CD14-positive monocyte (primary cell): ENCODE measurements at regions not wholly inside any gene's neighbourhood (a gene's known extent, or its start where the extent isn't known, plus 50 kb on each side); places are given as distances from the start of the nearest gene placed in this dataset.
"Not testable (repeated sequence)": the region's sequence is repeated elsewhere in the genome, so short reads cannot be mapped to it uniquely, and the experiment has no call there.

Experiments
- DNase-seq, 3 donors: peaks; one replicate each; pipeline ENCODE4 v3.0.0-alpha.2; 2011 to 2022
- H2AFZ ChIP-seq: 2 replicates; pipeline ENCODE4 v1.6.0; 2012; ENCODE audit warnings: mild to moderate bottlenecking, low read depth, low read length, inconsistent platforms; ENCODE audit not compliant: insufficient read depth, poor library complexity, severe bottlenecking
- H3K27ac ChIP-seq, 2 donors: 1 replicate in 1 of 2; 2 replicates in 1 of 2; pipeline ENCODE4 v1.5.1; 2012 to 2013; ENCODE audit warnings: low read length in 2 of 2, control low read depth in 1 of 2, inconsistent platforms in 1 of 2, low read depth in 1 of 2, mild to moderate bottlenecking in 1 of 2
- H3K27me3 ChIP-seq, 2 donors: one replicate each; pipeline versions ENCODE4 v1.6.0 to v1.6.1; 2011 to 2013; ENCODE audit warnings: low read length in 2 of 2; ENCODE audit not compliant: control insufficient read depth in 2 of 2, insufficient read depth in 2 of 2
- H3K36me3 ChIP-seq, 2 donors: replicated peaks in 1 of 2; 1 replicate in 1 of 2; 2 replicates in 1 of 2; pipeline versions ENCODE4 v1.5.1 to v1.6.1; 2012 to 2013; ENCODE audit warnings: low read length in 2 of 2, control low read depth in 1 of 2, inconsistent platforms in 1 of 2, mild to moderate bottlenecking in 1 of 2; ENCODE audit not compliant: insufficient read depth in 2 of 2, control insufficient read depth in 1 of 2
- H3K4me1 ChIP-seq, 2 donors: 1 replicate in 1 of 2; 2 replicates in 1 of 2; pipeline versions ENCODE4 v1.5.1 to v1.6.1; 2012 to 2013; ENCODE audit warnings: low read length in 2 of 2, control low read depth in 1 of 2, inconsistent platforms in 1 of 2, mild to moderate bottlenecking in 1 of 2, moderate library complexity in 1 of 2; ENCODE audit not compliant: insufficient read depth in 2 of 2, control insufficient read depth in 1 of 2
- H3K4me2 ChIP-seq: replicated peaks from 2 replicates; pipeline ENCODE3; 2012; ENCODE audit warnings: low read length, moderate library complexity, mild to moderate bottlenecking; ENCODE audit not compliant: poor library complexity, severe bottlenecking; ENCODE audit errors: extremely low read depth
- H3K4me3 ChIP-seq, 3 experiments: fragments of 200-600 bp in 1 of 3; sonication (generic) in 1 of 3; replicated peaks in 1 of 3; 1 replicate in 2 of 3; 2 replicates in 1 of 3; pipeline ENCODE4 v1.5.1; 2011 to 2013; ENCODE audit warnings: low read length in 3 of 3, mild to moderate bottlenecking in 3 of 3, control low read depth in 2 of 3, low read depth in 2 of 3, inconsistent platforms in 1 of 3, moderate library complexity in 1 of 3
- H3K79me2 ChIP-seq: 2 replicates; pipeline ENCODE4 v1.6.0; 2012; ENCODE audit warnings: mild to moderate bottlenecking, control low read depth, inconsistent platforms, low read length, moderate library complexity; ENCODE audit not compliant: insufficient read depth
- H3K9ac ChIP-seq: 2 replicates; pipeline ENCODE4 v1.6.0; 2017; ENCODE audit warnings: low read length, mild to moderate bottlenecking; ENCODE audit not compliant: insufficient read depth, poor library complexity, severe bottlenecking
- H3K9me3 ChIP-seq, 2 donors: replicated peaks in 1 of 2; 1 replicate in 1 of 2; 2 replicates in 1 of 2; pipeline versions ENCODE4 v1.5.1 to v1.6.1; 2012 to 2013; ENCODE audit warnings: low read length in 2 of 2, control low read depth in 1 of 2; ENCODE audit not compliant: control insufficient read depth in 1 of 2, insufficient read depth in 1 of 2
- H4K20me1 ChIP-seq: 2 replicates; pipeline ENCODE4 v1.6.0; 2012; ENCODE audit warnings: mild to moderate bottlenecking, low read length, control low read depth, moderate library complexity; ENCODE audit not compliant: insufficient read depth
- H3K27ac Mint-ChIP-seq, 7 donors: one replicate each; pipeline ENCODE4 v1.8.0; 2020; ENCODE audit warnings: mild to moderate bottlenecking in 7 of 7, mixed read lengths in 7 of 7, moderate library complexity in 6 of 7, inconsistent platforms in 2 of 7
- H3K27me3 Mint-ChIP-seq, 3 donors: one replicate each; pipeline ENCODE4 v1.8.0; 2021 to 2022; ENCODE audit warnings: low read depth in 3 of 3, mild to moderate bottlenecking in 3 of 3, mixed read lengths in 3 of 3, moderate library complexity in 3 of 3, inconsistent platforms in 1 of 3
- H3K36me3 Mint-ChIP-seq, 2 donors: one replicate each; pipeline ENCODE4 v1.8.0; 2020; ENCODE audit warnings: mixed read lengths in 2 of 2, inconsistent platforms in 1 of 2, mild to moderate bottlenecking in 1 of 2
- H3K4me1 Mint-ChIP-seq: one replicate; pipeline ENCODE4 v1.8.0; 2020; ENCODE audit warnings: mild to moderate bottlenecking, mixed read lengths
- H3K4me3 Mint-ChIP-seq, 2 donors: one replicate each; pipeline ENCODE4 v1.8.0; 2020; ENCODE audit warnings: mild to moderate bottlenecking in 2 of 2, mixed read lengths in 2 of 2, moderate library complexity in 1 of 2
- H3K9me3 Mint-ChIP-seq, 7 donors: one replicate each; pipeline ENCODE4 v1.8.0; 2020 to 2022; ENCODE audit warnings: mixed read lengths in 7 of 7, mild to moderate bottlenecking in 6 of 7, moderate library complexity in 6 of 7, inconsistent platforms in 2 of 7
- WGBS: methylation state at CpG from one replicate; pipeline ENCODE4 v1.1.5; 2013; ENCODE audit warnings: missing lambda C conversion rate; ENCODE audit not compliant: insufficient coverage; 5-methylcytosine and 5-hydroxymethylcytosine counted together
- intact Hi-C, 2 donors: fragments of 100-400 bp; cut with micrococcal nuclease; formaldehyde crosslinking; loops; one replicate each; pipeline versions ENCODE4 v1.15.0 to v1.15.1; 2023
- TF ChIP-seq, protein P1 (sequence below): fragments of 200-600 bp; IDR thresholded peaks from one replicate; pipeline ENCODE4 v1.8.0; 2022; ENCODE audit warnings: antibody characterized with exemption, mild to moderate bottlenecking

DNA sequence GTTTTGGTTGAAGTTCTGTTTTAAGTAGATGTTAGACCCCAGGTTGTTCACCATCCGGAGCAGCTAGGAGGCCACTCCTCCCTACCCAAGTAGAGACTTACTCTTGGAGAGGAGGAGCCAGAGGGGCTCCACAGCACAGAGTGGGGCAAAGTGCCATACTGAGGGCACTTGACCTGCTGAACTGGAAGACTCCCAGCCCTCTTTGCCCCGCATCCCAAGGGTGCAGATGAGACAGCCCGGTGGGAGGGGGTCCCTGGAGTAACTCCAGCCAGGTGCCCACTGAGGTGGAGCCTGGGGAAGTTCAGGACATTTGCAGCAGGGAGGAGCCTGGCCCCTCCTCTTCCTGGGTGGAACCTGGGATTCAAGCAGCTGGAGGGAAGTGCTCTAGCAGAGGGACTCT lies 102.1 kb upstream of the GPR6 start:
- H3K36me3 Mint-ChIP-seq, result no peaks in the 10 kb centered on the region
- Histone ChIP-seq H4K20me1 (no peaks in the 10 kb centered on the region), H3K36me3 (no peaks in the 10 kb centered on the region), H3K27ac (no peak overlapping the region), H3K4me2 (no peak overlapping the region), H3K79me2 (no peaks in the 10 kb centered on the region), H3K27me3 (no peaks in the 10 kb centered on the region), H2AFZ (no peak overlapping the region), H3K4me1 (peaks cover 28 to 42% of the 10 kb centered on the region in 2 donors), H3K9me3 (peaks cover 0 to under 1% of the 10 kb centered on the region in 2 donors), H3K4me3 (no peak overlapping the region), H3K9ac (no peak overlapping the region)
- no peak overlapping the region for H3K4me3 Mint-ChIP-seq
- peaks cover 0 to 3% (median 0%) of the 10 kb centered on the region in 3 donors for H3K27me3 Mint-ChIP-seq
- WGBS, result 100% methylated on average over 1 of the region's 3 CpGs
- intact Hi-C loops, result no loop called here
- TF ChIP-seq, protein P1, sequence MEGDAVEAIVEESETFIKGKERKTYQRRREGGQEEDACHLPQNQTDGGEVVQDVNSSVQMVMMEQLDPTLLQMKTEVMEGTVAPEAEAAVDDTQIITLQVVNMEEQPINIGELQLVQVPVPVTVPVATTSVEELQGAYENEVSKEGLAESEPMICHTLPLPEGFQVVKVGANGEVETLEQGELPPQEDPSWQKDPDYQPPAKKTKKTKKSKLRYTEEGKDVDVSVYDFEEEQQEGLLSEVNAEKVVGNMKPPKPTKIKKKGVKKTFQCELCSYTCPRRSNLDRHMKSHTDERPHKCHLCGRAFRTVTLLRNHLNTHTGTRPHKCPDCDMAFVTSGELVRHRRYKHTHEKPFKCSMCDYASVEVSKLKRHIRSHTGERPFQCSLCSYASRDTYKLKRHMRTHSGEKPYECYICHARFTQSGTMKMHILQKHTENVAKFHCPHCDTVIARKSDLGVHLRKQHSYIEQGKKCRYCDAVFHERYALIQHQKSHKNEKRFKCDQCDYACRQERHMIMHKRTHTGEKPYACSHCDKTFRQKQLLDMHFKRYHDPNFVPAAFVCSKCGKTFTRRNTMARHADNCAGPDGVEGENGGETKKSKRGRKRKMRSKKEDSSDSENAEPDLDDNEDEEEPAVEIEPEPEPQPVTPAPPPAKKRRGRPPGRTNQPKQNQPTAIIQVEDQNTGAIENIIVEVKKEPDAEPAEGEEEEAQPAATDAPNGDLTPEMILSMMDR, result no peak
- no peak for DNase-seq
- peaks cover 33% of the 10 kb centered on the region for H3K4me1 Mint-ChIP-seq
- no peak overlapping the region for H3K27ac Mint-ChIP-seq
- peaks cover 0 to 3% (median 0%) of the 10 kb centered on the region in 7 donors for H3K9me3 Mint-ChIP-seq

DNA sequence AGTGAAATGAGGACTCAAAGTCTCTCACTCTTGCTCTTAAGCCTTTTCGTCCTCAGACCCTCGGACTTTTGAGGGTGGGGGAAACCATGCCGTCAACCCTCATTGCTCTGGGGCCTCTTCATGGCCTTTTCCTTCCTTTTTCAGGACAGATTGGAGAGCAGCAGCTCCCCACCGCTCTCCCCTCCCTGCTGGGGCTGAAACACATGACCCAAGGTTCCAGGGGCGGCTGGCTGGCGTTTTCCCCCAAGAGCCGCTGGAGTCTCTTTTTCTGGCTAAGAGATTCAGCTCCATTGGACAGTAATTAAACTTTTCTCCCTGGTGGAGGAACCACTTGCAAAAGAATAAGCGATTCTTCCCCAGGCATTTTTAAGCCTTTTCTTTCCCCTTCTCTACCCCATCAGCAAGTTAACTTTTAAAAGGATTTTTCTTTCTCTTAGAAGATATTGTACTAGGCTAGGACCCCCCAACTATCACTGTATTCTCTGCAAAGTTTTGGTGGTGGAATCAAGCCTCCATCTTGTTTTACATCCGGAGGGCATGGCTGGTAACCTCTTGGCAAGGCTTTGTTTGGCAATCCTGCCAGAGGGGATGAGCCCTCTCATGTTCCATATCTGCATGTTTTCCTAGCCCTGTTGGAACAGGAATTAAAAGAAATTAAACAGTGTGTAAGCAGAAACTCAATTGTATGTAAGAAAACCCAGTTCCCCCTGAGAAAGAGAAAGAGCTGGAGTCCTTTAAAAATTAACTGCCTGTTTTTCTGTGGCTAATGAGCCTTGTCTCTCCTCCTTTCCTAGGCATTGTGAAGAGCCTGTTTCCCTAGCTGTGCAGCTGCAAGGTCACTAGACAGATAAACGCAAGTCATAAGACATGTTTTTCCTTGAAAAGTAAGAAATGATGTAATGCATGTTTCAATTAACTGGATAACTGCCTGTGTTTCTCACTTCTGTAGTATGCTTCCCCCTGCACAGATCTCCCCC lies 100.8 kb upstream of the GPR6 start:
- no peak overlapping the region for H3K4me3 ChIP-seq
- Mint-ChIP-seq H3K27me3 (peaks cover 0 to 3% (median 0%) of the 10 kb centered on the region in 3 donors), H3K4me1 (peaks cover 38% of the 10 kb centered on the region), H3K9me3 (peaks cover 0 to 9% (median 2%) of the 10 kb centered on the region in 7 donors), H3K4me3 (peak overlapping the region in 1 of 2 donors; percentile 11), H3K36me3 (no peaks in the 10 kb centered on the region), H3K27ac (peak overlapping the region in 1 of 7 donors; percentile 11)
- H3K27ac ChIP-seq, result no peak overlapping the region
- no peak overlapping the region for H3K4me2 ChIP-seq
- H3K36me3 ChIP-seq, result no peaks in the 10 kb centered on the region
- no peak for DNase-seq
- 62% methylated on average over 6 of the region's 10 CpGs for WGBS
- peak overlapping the region; percentile 53 for H2AFZ ChIP-seq
- intact Hi-C loops, result no loop called here
- peaks cover 0 to 6% of the 10 kb centered on the region in 2 donors for H3K9me3 ChIP-seq
- H3K27me3 ChIP-seq, result no peaks in the 10 kb centered on the region
- TF ChIP-seq, protein P1, result no peak
- no peaks in the 10 kb centered on the region for H3K79me2 ChIP-seq
- no peaks in the 10 kb centered on the region for H4K20me1 ChIP-seq
- H3K4me1 ChIP-seq, result peaks cover 28 to 47% of the 10 kb centered on the region in 2 donors
- H3K9ac ChIP-seq, result no peak overlapping the region

DNA sequence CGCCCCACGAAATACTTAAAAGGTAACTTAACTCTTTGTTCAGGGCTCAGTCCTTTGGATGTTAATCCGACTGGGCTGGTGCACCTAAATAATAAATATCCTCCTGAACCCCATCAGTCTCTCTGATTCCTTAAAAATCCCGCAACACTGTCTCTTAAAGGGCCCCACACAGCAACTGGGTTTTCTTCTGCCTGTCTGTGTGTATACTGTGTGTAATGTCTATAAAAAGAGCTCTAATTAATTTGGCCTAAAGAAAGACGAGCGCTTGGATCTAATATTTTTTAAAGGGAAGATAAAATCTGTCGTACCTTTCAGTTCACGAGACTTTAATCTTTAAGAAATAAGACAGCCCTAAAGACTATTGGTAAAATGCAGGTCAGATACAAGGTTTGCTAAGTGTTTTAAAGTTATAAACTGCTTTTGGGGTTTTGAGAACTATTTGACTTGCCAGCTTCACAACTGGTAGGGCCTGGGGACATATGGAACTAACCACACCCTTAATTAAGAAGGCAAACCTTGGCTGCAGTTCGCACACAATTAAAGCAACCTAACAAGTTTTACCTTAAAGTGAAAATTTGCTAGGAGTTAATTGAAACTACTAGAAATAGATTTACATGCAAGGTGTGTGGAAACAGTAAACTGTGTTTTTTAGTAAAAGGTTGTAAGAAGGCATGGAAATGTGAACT lies 100.0 kb upstream of the GPR6 start:
- H3K27ac ChIP-seq, H2AFZ ChIP-seq, H3K36me3 ChIP-seq, H3K36me3 Mint-ChIP-seq, H3K79me2 ChIP-seq, H3K9me3 Mint-ChIP-seq, H3K9me3 ChIP-seq, H3K27me3 ChIP-seq, DNase-seq, H3K4me3 Mint-ChIP-seq, H3K27me3 Mint-ChIP-seq, H3K9ac ChIP-seq, intact Hi-C loops, H3K4me2 ChIP-seq, H4K20me1 ChIP-seq, H3K4me3 ChIP-seq: not testable (repeated sequence)
- H3K4me1 ChIP-seq, result peaks cover 22 to 41% of the 10 kb centered on the region in 2 donors
- Mint-ChIP-seq H3K4me1 (peaks cover 34% of the 10 kb centered on the region), H3K27ac (peak overlapping the region in 1 of 7 donors; percentile 46)
- no CpG with 5 or more reads among the region's 9 CpGs for WGBS
